ENCODE measurements at regions not wholly inside any gene's neighbourhood (a gene's known extent, or its start where the extent isn't known, plus 50 kb on each side); places are given as distances from the start of the nearest gene placed in this dataset.

DNA sequence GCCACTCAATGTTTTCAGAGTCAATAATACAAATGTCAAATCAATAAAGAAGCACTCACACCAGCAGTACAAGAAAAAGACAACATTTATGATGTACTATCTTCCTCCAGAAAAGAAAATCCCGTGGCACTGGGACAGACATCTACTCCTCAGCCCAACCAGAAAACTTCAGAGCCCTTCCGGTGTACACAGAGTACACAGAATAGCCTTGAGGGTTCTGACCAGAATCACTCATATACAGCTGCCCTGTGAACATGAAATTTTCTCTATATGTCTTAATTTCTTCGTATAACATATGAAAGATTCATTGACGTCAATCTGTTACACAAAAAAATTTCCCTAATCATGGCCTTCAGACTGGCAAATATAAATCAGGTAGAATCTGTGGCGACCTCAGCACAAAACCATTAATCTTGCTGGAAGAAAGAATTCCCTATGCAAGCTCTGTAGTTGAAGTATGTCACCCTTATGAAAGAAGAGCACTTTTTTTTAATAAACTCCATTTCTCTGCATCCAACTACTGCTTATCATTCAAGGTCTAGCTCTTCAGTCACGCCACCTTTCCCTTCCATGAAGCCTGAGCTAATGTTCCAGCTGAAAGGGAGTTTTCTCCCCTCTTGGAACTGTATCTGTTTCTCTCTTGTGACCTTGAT lies 53.8 kb upstream of the PLAAT1 start:
- H3K4me1 ChIP-seq (ENCODE audit: control insufficient read depth, low read depth, low read length): no peaks in the 10 kb centered on the region
- no peak overlapping the region for H2BK15ac ChIP-seq (replicated peaks; ENCODE audit: low read depth)
- H3K36me3 ChIP-seq (ENCODE audit: control insufficient read depth, insufficient read depth, low read length): no peaks in the 10 kb centered on the region
- H2BK120ac ChIP-seq (ENCODE audit: low read depth, low read length): no peak overlapping the region
- H3K4me3 ChIP-seq (ENCODE audit: low read length): no peak overlapping the region
- H3K79me1 ChIP-seq (ENCODE audit: low read length): no peaks in the 10 kb centered on the region
- no peak overlapping the region for H3K4me2 ChIP-seq (ENCODE audit: low read length)
- H3K18ac ChIP-seq (ENCODE audit: low read length): no peak overlapping the region
- no peak overlapping the region for H2AK5ac ChIP-seq (ENCODE audit: low read length)
- no peak overlapping the region for H2BK5ac ChIP-seq (ENCODE audit: low read length)
- no peak overlapping the region for H3K56ac ChIP-seq (ENCODE audit: low read length)
- no peaks in the 10 kb centered on the region for H3K27me3 ChIP-seq (ENCODE audit: insufficient read depth, low read length, poor library complexity)
- no peak overlapping the region for H3K23ac ChIP-seq (ENCODE audit: low read length)
- H3K9ac ChIP-seq (ENCODE audit: low read length): no peak overlapping the region
- no peaks in the 10 kb centered on the region for H3K79me2 ChIP-seq (ENCODE audit: control insufficient read depth, insufficient read depth, low read length)
- H4K8ac ChIP-seq (ENCODE audit: low read depth, low read length): no peak overlapping the region
- DNase-seq: no peak
- WGBS (ENCODE audit: extremely low coverage, insufficient coverage, low lambda C conversion rate): no CpG with 5 or more reads among the region's 6 CpGs
- no peak overlapping the region for H3K4ac ChIP-seq (ENCODE audit: low read depth, low read length)
- H3K27ac ChIP-seq (ENCODE audit: low read depth, low read length): no peak overlapping the region
- H4K5ac ChIP-seq (ENCODE audit: low read length): no peak overlapping the region

DNA sequence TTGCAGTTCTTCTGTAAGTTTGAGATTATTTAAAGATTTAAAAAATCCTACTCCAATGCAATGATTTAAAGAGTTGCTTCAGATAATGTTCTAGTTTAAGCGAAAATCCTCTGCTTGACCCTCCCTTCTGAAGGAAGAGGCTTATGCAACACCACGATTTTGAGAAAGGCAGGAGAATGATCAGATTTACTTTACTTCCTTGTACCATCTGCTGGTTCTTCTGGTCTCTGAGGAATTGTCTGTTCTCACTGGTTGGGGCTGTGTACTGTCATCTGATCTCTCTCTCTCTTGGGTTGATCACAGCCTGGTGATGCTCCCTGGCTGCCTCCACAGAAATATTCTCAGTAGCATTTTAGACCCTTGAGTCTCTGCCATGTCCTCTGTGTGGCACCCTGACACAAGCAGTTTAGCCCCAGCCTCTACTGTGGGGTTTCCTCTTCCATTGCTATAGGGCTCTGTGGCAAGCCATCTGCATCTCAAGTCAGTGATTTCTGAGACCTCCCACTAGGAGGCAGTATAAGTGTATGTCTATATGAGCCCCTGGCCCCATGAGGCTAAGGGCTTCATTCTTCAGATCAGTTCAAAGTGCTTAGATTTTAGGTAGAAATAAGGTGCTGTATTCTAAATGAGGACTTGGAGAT lies 50.8 kb upstream of the PLAAT1 start:
- Histone ChIP-seq H4K5ac (ENCODE audit: low read length) (no peak overlapping the region), H3K27me3 (ENCODE audit: insufficient read depth, low read length, poor library complexity) (no peaks in the 10 kb centered on the region), H2BK5ac (ENCODE audit: low read length) (no peak overlapping the region), H2BK15ac (replicated peaks; ENCODE audit: low read depth) (no peak overlapping the region), H3K79me1 (ENCODE audit: low read length) (no peaks in the 10 kb centered on the region), H3K4ac (ENCODE audit: low read depth, low read length) (no peak overlapping the region), H3K56ac (ENCODE audit: low read length) (no peak overlapping the region), H4K8ac (ENCODE audit: low read depth, low read length) (no peak overlapping the region), H3K36me3 (ENCODE audit: control insufficient read depth, insufficient read depth, low read length) (no peaks in the 10 kb centered on the region), H3K4me2 (ENCODE audit: low read length) (no peak overlapping the region), H3K27ac (ENCODE audit: low read depth, low read length) (no peak overlapping the region), H3K23ac (ENCODE audit: low read length) (no peak overlapping the region), H2AK5ac (ENCODE audit: low read length) (no peak overlapping the region), H3K4me3 (ENCODE audit: low read length) (no peak overlapping the region), H3K79me2 (ENCODE audit: control insufficient read depth, insufficient read depth, low read length) (no peaks in the 10 kb centered on the region), H3K4me1 (ENCODE audit: control insufficient read depth, low read depth, low read length) (no peaks in the 10 kb centered on the region), H3K18ac (ENCODE audit: low read length) (no peak overlapping the region), H3K9ac (ENCODE audit: low read length) (no peak overlapping the region), H2BK120ac (ENCODE audit: low read depth, low read length) (no peak overlapping the region)
- peak; percentile 93 for DNase-seq
- WGBS (ENCODE audit: extremely low coverage, insufficient coverage, low lambda C conversion rate): no CpG with 5 or more reads among the region's 2 CpGs

Measured in mesendoderm (in vitro differentiated cells).